T-cell (primary cell): ENCODE measurements at regions not wholly inside any gene's neighbourhood (a gene's known extent, or its start where the extent isn't known, plus 50 kb on each side); places are given as distances from the start of the nearest gene placed in this dataset.
"Not testable (repeated sequence)": the region's sequence is repeated elsewhere in the genome, so short reads cannot be mapped to it uniquely, and the experiment has no call there.

Experiments used
- ATAC-seq, 4 experiments: fragments of 200-7000 bp in 3 of 4; fragments of 150-1000 bp in 1 of 4; cut with Tn5 transposase; replicated peaks in 1 of 4; 1 replicate in 3 of 4; 2 replicates in 1 of 4; pipeline ENCODE4 v1.10.0; 2021; ENCODE audit warnings: moderate library complexity in 3 of 4, mild to moderate bottlenecking in 2 of 4, moderate number of reproducible peaks in 1 of 4
- CTCF ChIA-PET, 2 donors: fragments of 300-600 bp; sonication (Branson Sonifier 250); formaldehyde crosslinking; loops; one replicate each; lab custom pipeline; 2022; ENCODE audit warnings: antibody characterized with exemption in 2 of 2; lab: Charles Lee
- POLR2A ChIA-PET, 2 donors: fragments of 300-600 bp; sonication (Branson Sonifier 250); formaldehyde crosslinking; loops; one replicate each; lab custom pipeline; 2022; ENCODE audit warnings: antibody characterized with exemption in 2 of 2; lab: Charles Lee
- DNase-seq, 35 experiments: peaks; one replicate each; pipeline versions ENCODE4 v3.0.0 to v3.0.0-alpha.2; 2013 to 2023
- H3K27ac ChIP-seq: one replicate; pipeline ENCODE4 v1.5.1; 2013; ENCODE audit warnings: low read length
- H3K27me3 ChIP-seq, 2 experiments: replicated peaks in 1 of 2; 1 replicate in 1 of 2; 2 replicates in 1 of 2; pipeline versions ENCODE4 v1.6.1 to v1.7.0; 2013; ENCODE audit warnings: low read length in 1 of 2, mixed read lengths in 1 of 2; ENCODE audit not compliant: control insufficient read depth in 2 of 2, insufficient read depth in 2 of 2; ENCODE audit errors: extremely low read depth in 1 of 2
- H3K36me3 ChIP-seq, 2 donors: 1 replicate in 1 of 2; 2 replicates in 1 of 2; pipeline versions ENCODE4 v1.6.1 to v1.7.0; 2013; ENCODE audit warnings: low read length in 1 of 2; ENCODE audit not compliant: control insufficient read depth in 2 of 2, insufficient read depth in 1 of 2; ENCODE audit errors: extremely low read depth in 1 of 2
- H3K4me1 ChIP-seq, 2 experiments: 1 replicate in 1 of 2; 2 replicates in 1 of 2; pipeline versions ENCODE4 v1.6.1 to v1.7.0; 2013; ENCODE audit warnings: low read length in 2 of 2, mixed read lengths in 1 of 2; ENCODE audit not compliant: insufficient read depth in 2 of 2, control insufficient read depth in 1 of 2; ENCODE audit errors: extremely low read depth in 1 of 2
- H3K4me3 ChIP-seq, 2 donors: 1 replicate in 1 of 2; 2 replicates in 1 of 2; pipeline versions ENCODE4 v1.5.1 to v1.7.0; 2013; ENCODE audit warnings: mild to moderate bottlenecking in 2 of 2, low read length in 1 of 2, moderate library complexity in 1 of 2; ENCODE audit not compliant: control insufficient read depth in 1 of 2; ENCODE audit errors: extremely low read depth in 1 of 2
- H3K9me3 ChIP-seq: 2 replicates; pipeline ENCODE4 v1.7.0; 2013
- H3K27ac Mint-ChIP-seq, 2 donors: one replicate each; pipeline ENCODE4 v1.8.0; 2020 to 2021; ENCODE audit warnings: mild to moderate bottlenecking in 2 of 2, mixed read lengths in 2 of 2
- H3K27me3 Mint-ChIP-seq, 2 donors: one replicate each; pipeline ENCODE4 v1.8.0; 2021 to 2022; ENCODE audit warnings: mixed read lengths in 2 of 2
- H3K36me3 Mint-ChIP-seq: one replicate; pipeline ENCODE4 v1.8.0; 2021; ENCODE audit warnings: mixed read lengths
- H3K4me1 Mint-ChIP-seq, 3 donors: one replicate each; pipeline ENCODE4 v1.8.0; 2020 to 2022; ENCODE audit warnings: mixed read lengths in 3 of 3, mild to moderate bottlenecking in 1 of 3
- H3K4me3 Mint-ChIP-seq, 3 donors: one replicate each; pipeline ENCODE4 v1.8.0; 2020 to 2022; ENCODE audit warnings: mild to moderate bottlenecking in 3 of 3, mixed read lengths in 3 of 3, moderate library complexity in 3 of 3
- H3K9me3 Mint-ChIP-seq, 3 donors: one replicate each; pipeline ENCODE4 v1.8.0; 2020 to 2022; ENCODE audit warnings: mixed read lengths in 3 of 3
- WGBS: methylation state at CpG from one replicate; pipeline ENCODE4 v1.1.5; 2013; ENCODE audit warnings: missing lambda C conversion rate; ENCODE audit not compliant: insufficient coverage; 5-methylcytosine and 5-hydroxymethylcytosine counted together

GRCh38 chr2:153644955-153645354 is 166.4 kb upstream of the RPRM start:
- ChIA-PET CTCF (no interaction called here), POLR2A (no interaction called here)
- H3K9me3 Mint-ChIP-seq = peaks cover 3 to 11% (median 4%) of the 10 kb centered on the region in 3 donors
- Histone ChIP-seq H3K27me3 (no peaks in the 10 kb centered on the region), H3K36me3 (no peaks in the 10 kb centered on the region), H3K9me3 (no peaks in the 10 kb centered on the region), H3K27ac (no peak overlapping the region), H3K4me3 (no peak overlapping the region), H3K4me1 (no peaks in the 10 kb centered on the region)
- no peak for ATAC-seq
- H3K4me3 Mint-ChIP-seq = no peak overlapping the region
- no peak for DNase-seq
- no peaks in the 10 kb centered on the region for H3K27me3 Mint-ChIP-seq
- H3K36me3 Mint-ChIP-seq = no peaks in the 10 kb centered on the region
- H3K27ac Mint-ChIP-seq = no peak overlapping the region
- no CpG with 5 or more reads among the region's 5 CpGs for WGBS
- H3K4me1 Mint-ChIP-seq = no peaks in the 10 kb centered on the region

GRCh38 chr2:153645599-153645998 is 167.0 kb upstream of the RPRM start:
- Mint-ChIP-seq H3K9me3 (peaks cover 3 to 14% (median 4%) of the 10 kb centered on the region in 3 donors), H3K27me3 (no peaks in the 10 kb centered on the region), H3K4me3 (no peak overlapping the region), H3K36me3 (no peaks in the 10 kb centered on the region), H3K27ac (no peak overlapping the region), H3K4me1 (no peaks in the 10 kb centered on the region)
- ATAC-seq = no peak
- CTCF ChIA-PET = no interaction called here
- Histone ChIP-seq H3K4me1 (no peaks in the 10 kb centered on the region), H3K4me3 (no peak overlapping the region), H3K27me3 (no peaks in the 10 kb centered on the region), H3K36me3 (no peaks in the 10 kb centered on the region), H3K27ac (no peak overlapping the region), H3K9me3 (no peaks in the 10 kb centered on the region)
- POLR2A ChIA-PET = no interaction called here
- DNase-seq = no peak

DNA sequence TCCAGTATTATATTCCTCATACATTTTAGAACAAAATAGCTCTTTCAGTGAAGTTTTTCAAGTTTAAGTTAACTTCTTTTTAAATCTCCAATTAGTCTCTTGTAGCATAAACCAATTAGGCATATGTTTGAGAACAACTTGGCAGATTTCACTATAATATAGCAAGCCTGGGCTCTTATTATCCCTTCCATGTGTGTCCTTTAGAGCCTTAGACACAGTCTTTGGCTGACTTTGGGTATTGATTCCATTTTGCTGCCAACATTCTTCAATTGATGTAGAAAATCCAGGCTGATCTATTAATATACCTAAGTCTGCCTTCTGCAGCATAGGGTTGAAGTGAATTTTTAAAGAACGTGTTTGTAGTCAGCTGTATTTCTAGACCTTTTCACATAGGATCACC is 179.1 kb upstream of the RPRM start:
- Histone ChIP-seq H3K4me3 (no peak overlapping the region), H3K4me1 (no peaks in the 10 kb centered on the region), H3K27me3 (no peaks in the 10 kb centered on the region), H3K27ac (no peak overlapping the region), H3K36me3 (no peaks in the 10 kb centered on the region), H3K9me3 (no peaks in the 10 kb centered on the region)
- Mint-ChIP-seq H3K27me3 (no peaks in the 10 kb centered on the region), H3K36me3 (no peaks in the 10 kb centered on the region), H3K9me3 (peaks cover 4 to 17% (median 8%) of the 10 kb centered on the region in 3 donors), H3K27ac (no peak overlapping the region), H3K4me1 (no peaks in the 10 kb centered on the region), H3K4me3 (no peak overlapping the region)
- no peak for DNase-seq
- no peak for ATAC-seq
- ChIA-PET POLR2A (no interaction called here), CTCF (no interaction called here)
- WGBS = no CpG with 5 or more reads among the region's 1 CpG

DNA sequence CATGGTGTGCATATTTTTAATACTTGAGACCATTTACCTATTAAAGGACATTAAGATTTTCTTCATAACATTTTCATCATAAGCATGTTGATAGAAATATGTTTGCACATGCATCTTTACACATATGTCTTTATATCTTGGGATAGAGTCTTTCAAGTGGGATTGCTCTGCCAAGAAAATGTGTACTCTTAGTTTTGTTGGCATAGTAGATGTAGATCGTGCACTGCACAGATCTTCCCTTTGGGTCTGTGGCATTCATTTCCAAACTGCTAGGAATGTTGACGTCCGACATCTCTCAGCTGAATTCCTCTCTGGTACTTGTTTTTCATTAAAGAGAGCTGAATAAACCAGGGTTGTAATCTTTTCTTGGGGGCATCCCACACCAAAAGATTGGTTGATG is 183.2 kb upstream of the RPRM start:
- WGBS = 89% methylated on average over 3 of the region's 3 CpGs
- H3K27me3 ChIP-seq = no peaks in the 10 kb centered on the region
- CTCF ChIA-PET = no interaction called here

DNA sequence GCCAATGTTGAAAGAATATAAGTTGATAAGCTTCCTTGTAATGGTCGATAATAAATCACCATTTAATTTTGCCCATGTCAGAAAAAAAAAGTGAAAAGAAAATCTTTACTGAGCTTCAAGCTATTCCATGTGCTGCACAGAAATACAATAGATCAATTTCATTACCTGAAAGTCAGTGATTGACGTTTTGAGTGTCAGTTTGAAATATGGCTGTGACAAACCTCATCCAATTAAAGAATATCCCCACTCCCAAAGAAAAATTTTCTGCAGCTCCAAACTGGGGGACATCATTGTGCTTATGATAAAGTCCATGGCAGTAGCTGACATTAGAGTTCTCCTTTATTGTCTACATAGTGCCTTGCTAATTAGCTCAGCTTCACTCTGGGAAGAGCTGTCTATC is 184.8 kb upstream of the RPRM start:
- Mint-ChIP-seq H3K27me3 (no peaks in the 10 kb centered on the region), H3K36me3 (no peaks in the 10 kb centered on the region), H3K4me1 (no peaks in the 10 kb centered on the region), H3K4me3 (no peak overlapping the region), H3K27ac (no peak overlapping the region), H3K9me3 (peaks cover 0 to 15% (median 11%) of the 10 kb centered on the region in 3 donors)
- ATAC-seq (no peak), DNase-seq (no peak)
- Histone ChIP-seq H3K9me3 (no peaks in the 10 kb centered on the region), H3K27me3 (no peaks in the 10 kb centered on the region), H3K4me1 (no peaks in the 10 kb centered on the region), H3K27ac (no peak overlapping the region), H3K36me3 (no peaks in the 10 kb centered on the region), H3K4me3 (no peak overlapping the region)
- CTCF ChIA-PET = interaction anchor here in 1 of 2 donors (0.6 kb wide), 1 partner anchor 157 kb away, joined by 3 read pairs; no protein-coding TSS in a partner anchor
- POLR2A ChIA-PET = interaction anchor here in 1 of 2 donors (0.5 kb wide), 1 partner anchor 1345 kb away, joined by 3 read pairs; no protein-coding TSS in a partner anchor
- no CpG with 5 or more reads among the region's 2 CpGs for WGBS

More for the DNA sequence above, 183.2 kb upstream of the RPRM start:
- Mint-ChIP-seq H3K27me3 (no peaks in the 10 kb centered on the region), H3K4me3 (no peak overlapping the region), H3K36me3 (no peaks in the 10 kb centered on the region), H3K4me1 (no peaks in the 10 kb centered on the region), H3K9me3 (peaks cover 3 to 20% (median 11%) of the 10 kb centered on the region in 3 donors), H3K27ac (no peak overlapping the region)
- ATAC-seq (no peak), DNase-seq (no peak)
- Histone ChIP-seq H3K27ac (no peak overlapping the region), H3K4me3 (no peak overlapping the region), H3K36me3 (no peaks in the 10 kb centered on the region), H3K9me3 (no peaks in the 10 kb centered on the region), H3K4me1 (no peaks in the 10 kb centered on the region)
- POLR2A ChIA-PET = no interaction called here

GRCh38 chr2:153664009-153664408 is 185.4 kb upstream of the RPRM start:
- ATAC-seq, H3K4me1 Mint-ChIP-seq, H3K27me3 ChIP-seq, H3K36me3 ChIP-seq, H3K27ac Mint-ChIP-seq, H3K4me3 Mint-ChIP-seq, H3K4me1 ChIP-seq, H3K36me3 Mint-ChIP-seq, H3K4me3 ChIP-seq, DNase-seq, H3K9me3 ChIP-seq, H3K27ac ChIP-seq, H3K27me3 Mint-ChIP-seq, CTCF ChIA-PET: not testable (repeated sequence)
- POLR2A ChIA-PET = interaction anchor here in 1 of 2 donors (0.5 kb wide), 1 partner anchor 1345 kb away, joined by 3 read pairs; no protein-coding TSS in a partner anchor
- H3K9me3 Mint-ChIP-seq = peaks cover 0 to 15% (median 11%) of the 10 kb centered on the region in 3 donors
- WGBS = 77% methylated on average over 5 of the region's 5 CpGs

DNA sequence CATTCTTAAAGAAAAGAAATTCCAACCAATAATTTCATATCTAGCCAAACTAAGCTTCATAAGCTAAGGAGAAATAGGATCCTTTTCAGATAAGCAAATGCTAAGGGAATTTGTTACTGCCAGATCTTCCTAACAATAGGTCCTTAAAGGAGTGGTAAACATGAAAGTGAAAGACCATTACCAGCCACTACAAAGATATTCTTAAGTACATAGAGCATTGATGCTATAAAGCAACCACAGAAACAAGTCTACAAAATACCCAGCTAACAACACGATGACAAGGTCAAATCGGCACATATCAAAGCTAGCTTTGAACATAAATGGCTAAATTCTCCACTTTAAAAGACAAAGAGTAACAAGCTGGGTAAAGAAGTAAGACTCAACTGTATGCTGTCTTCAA is 188.9 kb upstream of the RPRM start:
- no peak overlapping the region for H3K4me3 Mint-ChIP-seq
- H3K27ac Mint-ChIP-seq = no peak overlapping the region
- Histone ChIP-seq H3K4me3 (no peak overlapping the region), H3K36me3 (no peaks in the 10 kb centered on the region), H3K9me3 (no peaks in the 10 kb centered on the region), H3K4me1 (no peaks in the 10 kb centered on the region), H3K27me3 (no peaks in the 10 kb centered on the region), H3K27ac (no peak overlapping the region)
- ChIA-PET CTCF (no interaction called here), POLR2A (no interaction called here)
- no peaks in the 10 kb centered on the region for H3K4me1 Mint-ChIP-seq
- no peaks in the 10 kb centered on the region for H3K36me3 Mint-ChIP-seq
- ATAC-seq (no peak), DNase-seq (no peak)
- no peaks in the 10 kb centered on the region for H3K27me3 Mint-ChIP-seq
- H3K9me3 Mint-ChIP-seq = peaks cover 10 to 20% (median 12%) of the 10 kb centered on the region in 3 donors
- no CpG with 5 or more reads among the region's 2 CpGs for WGBS
